ENCODE measurements at regions not wholly inside any gene's neighbourhood (a gene's known extent, or its start where the extent isn't known, plus 50 kb on each side); places are given as distances from the start of the nearest gene placed in this dataset.
"Not testable (repeated sequence)": the region's sequence is repeated elsewhere in the genome, so short reads cannot be mapped to it uniquely, and the experiment has no call there.

GRCh38 chr7:93663561-93664299 lies 89.2 kb upstream of the CALCR start:
- intact Hi-C loops (cut with micrococcal nuclease) = no loop called here
- no peaks in the 10 kb centered on the region for H3K27me3 Mint-ChIP-seq
- no peaks in the 10 kb centered on the region for H3K4me1 Mint-ChIP-seq (ENCODE audit: low read depth)
- H3K9me3 Mint-ChIP-seq = peaks cover 23% of the 10 kb centered on the region
- H3K27ac Mint-ChIP-seq = no peak overlapping the region
- no peak overlapping the region for H3K4me3 Mint-ChIP-seq
- H3K36me3 Mint-ChIP-seq (ENCODE audit: low read depth) = no peaks in the 10 kb centered on the region

GRCh38 chr7:93658163-93658562 lies 83.6 kb upstream of the CALCR start:
- H3K36me3 Mint-ChIP-seq (ENCODE audit: low read depth); H3K27ac Mint-ChIP-seq; H3K4me1 Mint-ChIP-seq (ENCODE audit: low read depth); H3K27me3 Mint-ChIP-seq; intact Hi-C loops (cut with micrococcal nuclease); H3K4me3 Mint-ChIP-seq: not testable (repeated sequence)
- H3K9me3 Mint-ChIP-seq = peaks cover 19% of the 10 kb centered on the region

- intact Hi-C loops (cut with micrococcal nuclease) = no loop called here
- H3K9me3 Mint-ChIP-seq = no peaks in the 10 kb centered on the region
- no peaks in the 10 kb centered on the region for H3K4me1 Mint-ChIP-seq (ENCODE audit: low read depth)
- no peaks in the 10 kb centered on the region for H3K36me3 Mint-ChIP-seq (ENCODE audit: low read depth)
- H3K4me3 Mint-ChIP-seq = no peak overlapping the region
- H3K27ac Mint-ChIP-seq = no peak overlapping the region
- no peaks in the 10 kb centered on the region for H3K27me3 Mint-ChIP-seq
These were observed 77.2 kb upstream of the CALCR start for GRCh38 chr7:93651603-93652159.

GRCh38 chr7:93646538-93646937 lies 72.0 kb upstream of the CALCR start:
- no peaks in the 10 kb centered on the region for H3K36me3 Mint-ChIP-seq (ENCODE audit: low read depth)
- no peaks in the 10 kb centered on the region for H3K4me1 Mint-ChIP-seq (ENCODE audit: low read depth)
- no peaks in the 10 kb centered on the region for H3K27me3 Mint-ChIP-seq
- no peak overlapping the region for H3K27ac Mint-ChIP-seq
- no peak overlapping the region for H3K4me3 Mint-ChIP-seq
- no peaks in the 10 kb centered on the region for H3K9me3 Mint-ChIP-seq
- intact Hi-C loops (cut with micrococcal nuclease) = no loop called here

GRCh38 chr7:93636276-93636675 lies 61.8 kb upstream of the CALCR start:
- Mint-ChIP-seq H3K4me1 (ENCODE audit: low read depth) (no peaks in the 10 kb centered on the region), H3K4me3 (no peak overlapping the region), H3K27ac (no peak overlapping the region), H3K27me3 (no peaks in the 10 kb centered on the region), H3K9me3 (no peaks in the 10 kb centered on the region), H3K36me3 (ENCODE audit: low read depth) (no peaks in the 10 kb centered on the region)
- intact Hi-C loops (cut with micrococcal nuclease) = no loop called here

- intact Hi-C loops (cut with micrococcal nuclease) = no loop called here
- H3K36me3 Mint-ChIP-seq (ENCODE audit: low read depth) = no peaks in the 10 kb centered on the region
These were observed 57.8 kb upstream of the CALCR start for GRCh38 chr7:93632371-93632770.

GRCh38 chr7:93629291-93629801 lies 54.8 kb upstream of the CALCR start:
- intact Hi-C loops (cut with micrococcal nuclease) = no loop called here
- Mint-ChIP-seq H3K4me1 (ENCODE audit: low read depth) (no peaks in the 10 kb centered on the region), H3K36me3 (ENCODE audit: low read depth) (no peaks in the 10 kb centered on the region), H3K27me3 (no peaks in the 10 kb centered on the region), H3K27ac (no peak overlapping the region), H3K4me3 (no peak overlapping the region), H3K9me3 (no peaks in the 10 kb centered on the region)

More at GRCh38 chr7:93632371-93632770, 57.8 kb upstream of the CALCR start:
- no peak overlapping the region for H3K4me3 Mint-ChIP-seq
- no peak overlapping the region for H3K27ac Mint-ChIP-seq
- no peaks in the 10 kb centered on the region for H3K27me3 Mint-ChIP-seq
- H3K4me1 Mint-ChIP-seq (ENCODE audit: low read depth) = no peaks in the 10 kb centered on the region
- no peaks in the 10 kb centered on the region for H3K9me3 Mint-ChIP-seq

GRCh38 chr7:93626869-93627268 lies 52.3 kb upstream of the CALCR start:
- H3K36me3 Mint-ChIP-seq (ENCODE audit: low read depth) = no peaks in the 10 kb centered on the region
- H3K27me3 Mint-ChIP-seq = no peaks in the 10 kb centered on the region
- H3K9me3 Mint-ChIP-seq = no peaks in the 10 kb centered on the region
- H3K27ac Mint-ChIP-seq = no peak overlapping the region
- no peak overlapping the region for H3K4me3 Mint-ChIP-seq
- intact Hi-C loops (cut with micrococcal nuclease) = no loop called here
- no peaks in the 10 kb centered on the region for H3K4me1 Mint-ChIP-seq (ENCODE audit: low read depth)
